Loucy (cell line): ENCODE measurements at regions not wholly inside any gene's neighbourhood (a gene's known extent, or its start where the extent isn't known, plus 50 kb on each side); places are given as distances from the start of the nearest gene placed in this dataset.

Experiments
- H2AFZ ChIP-seq: fragments of 200-600 bp; sonication (generic); 2 replicates; pipeline ENCODE4 v1.6.0; 2016; ENCODE audit warnings: antibody characterized with exemption, mild to moderate bottlenecking, low read length, moderate library complexity
- H3F3A ChIP-seq: fragments of 200-600 bp; 2 replicates; pipeline ENCODE4 v1.6.0; 2016; ENCODE audit warnings: antibody characterized with exemption, low read depth, mild to moderate bottlenecking
- H3K27me3 ChIP-seq: fragments of 200-600 bp; sonication (generic); 2 replicates; pipeline ENCODE4 v1.6.1; 2014; ENCODE audit warnings: low read length, mild to moderate bottlenecking; ENCODE audit not compliant: insufficient read depth, poor library complexity, severe bottlenecking
- H3K36me3 ChIP-seq: fragments of 200-600 bp; sonication (generic); 2 replicates; pipeline ENCODE4 v1.6.1; 2016; ENCODE audit warnings: low read length; ENCODE audit not compliant: insufficient read depth
- H3K4me1 ChIP-seq: fragments of 200-600 bp; sonication (generic); 2 replicates; pipeline ENCODE4 v1.5.1; 2014; ENCODE audit warnings: low read length, mild to moderate bottlenecking; ENCODE audit not compliant: insufficient read depth, poor library complexity, severe bottlenecking
- H3K4me2 ChIP-seq: fragments of 200-600 bp; sonication (generic); 2 replicates; pipeline ENCODE4 v1.6.0; 2014; ENCODE audit warnings: antibody characterized with exemption, low read length, low read depth, mild to moderate bottlenecking; ENCODE audit not compliant: poor library complexity, severe bottlenecking
- H3K4me3 ChIP-seq: fragments of 200-600 bp; sonication (generic); 2 replicates; pipeline ENCODE4 v1.5.1; 2014; ENCODE audit warnings: low read length, mild to moderate bottlenecking, mixed read lengths; ENCODE audit not compliant: poor library complexity, severe bottlenecking
- H3K79me2 ChIP-seq: fragments of 200-600 bp; sonication (generic); 2 replicates; pipeline ENCODE4 v1.6.1; 2014; ENCODE audit warnings: low read length; ENCODE audit not compliant: insufficient read depth
- H3K9ac ChIP-seq: fragments of 200-600 bp; sonication (generic); 2 replicates; pipeline ENCODE4 v1.6.0; 2014; ENCODE audit warnings: mild to moderate bottlenecking, low read depth, low read length, moderate library complexity; ENCODE audit not compliant: poor library complexity, severe bottlenecking
- H3K9me2 ChIP-seq: fragments of 200-600 bp; sonication (generic); replicated peaks from 2 replicates; pipeline ENCODE4 v1.6.1; 2016; ENCODE audit warnings: low read depth, low read length, mixed read lengths
- H3K9me3 ChIP-seq: fragments of 200-600 bp; sonication (generic); 2 replicates; pipeline ENCODE4 v1.6.1; 2014; ENCODE audit warnings: mild to moderate bottlenecking, antibody characterized with exemption, low read length, low read depth; ENCODE audit not compliant: insufficient read depth
- H4K20me1 ChIP-seq: fragments of 200-600 bp; sonication (generic); 2 replicates; pipeline ENCODE4 v1.6.0; 2014; ENCODE audit warnings: antibody characterized with exemption, low read length, mild to moderate bottlenecking; ENCODE audit not compliant: insufficient read depth, poor library complexity, severe bottlenecking
- CTCF ChIP-seq: fragments of 200-600 bp; sonication (generic); conservative IDR thresholded peaks from 2 replicates; pipeline ENCODE4 v1.5.1; 2014; ENCODE audit warnings: mild to moderate bottlenecking, antibody characterized with exemption, low read length
- EZH2phosphoT487 ChIP-seq: fragments of 200-600 bp; IDR thresholded peaks from 2 replicates; pipeline ENCODE4 v1.6.1; 2018; ENCODE audit warnings: antibody characterized with exemption, mild to moderate bottlenecking, moderate library complexity, borderline replicate concordance

- TF ChIP-seq CTCF (no peak), EZH2phosphoT487 (no peak)
- no peaks in the 10 kb centered on the region for H3K4me1 ChIP-seq
- H3K9me3 ChIP-seq = no peaks in the 10 kb centered on the region
- H3K4me3 ChIP-seq = no peak overlapping the region
- no peaks in the 10 kb centered on the region for H3K79me2 ChIP-seq
- H3K27me3 ChIP-seq = no peaks in the 10 kb centered on the region
- H3K9me2 ChIP-seq = no peaks in the 10 kb centered on the region
- H3K4me2 ChIP-seq = no peak overlapping the region
- H2AFZ ChIP-seq = no peak overlapping the region
- H4K20me1 ChIP-seq = no peaks in the 10 kb centered on the region
- H3F3A ChIP-seq = no peaks in the 10 kb centered on the region
- no peaks in the 10 kb centered on the region for H3K36me3 ChIP-seq
- H3K9ac ChIP-seq = no peak overlapping the region
Measured at GRCh38 chr18:54052732-54053429, 171.6 kb downstream of the MBD2 start.

- no peaks in the 10 kb centered on the region for H3K27me3 ChIP-seq
- H3K4me1 ChIP-seq = no peaks in the 10 kb centered on the region
- H3F3A ChIP-seq = no peaks in the 10 kb centered on the region
- H3K4me3 ChIP-seq = no peak overlapping the region
- H2AFZ ChIP-seq = no peak overlapping the region
- H3K79me2 ChIP-seq = no peaks in the 10 kb centered on the region
- H3K9me2 ChIP-seq = no peaks in the 10 kb centered on the region
- H3K4me2 ChIP-seq = no peak overlapping the region
- H3K9me3 ChIP-seq = no peaks in the 10 kb centered on the region
- H3K36me3 ChIP-seq = no peaks in the 10 kb centered on the region
- no peaks in the 10 kb centered on the region for H4K20me1 ChIP-seq
- no peak overlapping the region for H3K9ac ChIP-seq
- TF ChIP-seq EZH2phosphoT487 = no peak
Measured at GRCh38 chr18:54052259-54052658, 172.2 kb downstream of the MBD2 start.

- H3K4me2 ChIP-seq = no peak overlapping the region
- no peak overlapping the region for H3K9ac ChIP-seq
- H3F3A ChIP-seq = no peaks in the 10 kb centered on the region
- TF ChIP-seq CTCF = no peak
- TF ChIP-seq EZH2phosphoT487 = no peak
- H3K27me3 ChIP-seq = no peaks in the 10 kb centered on the region
- no peaks in the 10 kb centered on the region for H3K79me2 ChIP-seq
- no peak overlapping the region for H2AFZ ChIP-seq
- H3K9me2 ChIP-seq = no peaks in the 10 kb centered on the region
- H3K4me1 ChIP-seq = no peaks in the 10 kb centered on the region
- no peaks in the 10 kb centered on the region for H4K20me1 ChIP-seq
- H3K9me3 ChIP-seq = no peaks in the 10 kb centered on the region
- no peak overlapping the region for H3K4me3 ChIP-seq
- H3K36me3 ChIP-seq = no peaks in the 10 kb centered on the region
Measured at GRCh38 chr18:54043484-54044251, 180.8 kb downstream of the MBD2 start.
